Smooth muscle cell (in vitro differentiated cells): ENCODE measurements at regions not wholly inside any gene's neighbourhood (a gene's known extent, or its start where the extent isn't known, plus 50 kb on each side); places are given as distances from the start of the nearest gene placed in this dataset.

Experiments used
- DNase-seq: peaks from one replicate; lab custom pipeline; 2025; ENCODE audit not compliant: unreplicated experiment; lab: John Stamatoyannopoulos, UW
- H2AFZ ChIP-seq: fragments of 200-600 bp; sonication (generic); 2 replicates; pipeline ENCODE4 v1.6.0; 2016; ENCODE audit warnings: antibody characterized with exemption, low read depth, mild to moderate bottlenecking
- H3F3A ChIP-seq: fragments of 200-600 bp; sonication (generic); 2 replicates; pipeline ENCODE4 v1.6.0; 2017; ENCODE audit warnings: antibody characterized with exemption, low read depth
- H3K27ac ChIP-seq: fragments of 200-600 bp; sonication (generic); 2 replicates; pipeline ENCODE4 v1.5.1; 2016; ENCODE audit warnings: low read depth, mild to moderate bottlenecking
- H3K27me3 ChIP-seq: fragments of 200-600 bp; sonication (generic); 2 replicates; pipeline ENCODE4 v1.6.1; 2016; ENCODE audit warnings: low read depth, mild to moderate bottlenecking
- H3K36me3 ChIP-seq: fragments of 200-600 bp; sonication (generic); 2 replicates; pipeline ENCODE4 v1.5.1; 2016; ENCODE audit warnings: low read depth
- H3K4me1 ChIP-seq: fragments of 200-600 bp; sonication (generic); 2 replicates; pipeline ENCODE4 v1.5.1; 2016; ENCODE audit warnings: low read depth
- H3K4me2 ChIP-seq: fragments of 200-600 bp; sonication (generic); 2 replicates; pipeline ENCODE4 v1.6.0; 2016; ENCODE audit warnings: mild to moderate bottlenecking
- H3K4me3 ChIP-seq: fragments of 200-600 bp; sonication (generic); 2 replicates; pipeline ENCODE4 v1.5.1; 2016; ENCODE audit warnings: mild to moderate bottlenecking
- H3K79me2 ChIP-seq: fragments of 200-600 bp; sonication (generic); 2 replicates; pipeline ENCODE4 v1.6.0; 2016; ENCODE audit warnings: low read depth, mild to moderate bottlenecking
- H3K9ac ChIP-seq: fragments of 200-600 bp; sonication (generic); 2 replicates; pipeline ENCODE4 v1.6.0; 2016; ENCODE audit warnings: low read depth
- H3K9me3 ChIP-seq: fragments of 200-600 bp; sonication (generic); replicated peaks from 2 replicates; pipeline ENCODE4 v1.5.1; 2016; ENCODE audit warnings: low read depth
- H4K20me1 ChIP-seq: fragments of 200-600 bp; sonication (generic); 2 replicates; pipeline ENCODE4 v1.6.0; 2016; ENCODE audit warnings: low read depth
- WGBS: methylation state at CpG from one replicate; pipeline ENCODE4 v1.1.7; 2016; ENCODE audit warnings: low lambda C conversion rate; 5-methylcytosine and 5-hydroxymethylcytosine counted together
- TF ChIP-seq, protein P1 (sequence below): fragments of 200-600 bp; sonication (generic); IDR thresholded peaks from 2 replicates; pipeline ENCODE4 v1.5.1; 2017; ENCODE audit warnings: borderline replicate concordance, mild to moderate bottlenecking, antibody characterized with exemption; ENCODE audit not compliant: insufficient read depth, poor library complexity, severe bottlenecking

DNA sequence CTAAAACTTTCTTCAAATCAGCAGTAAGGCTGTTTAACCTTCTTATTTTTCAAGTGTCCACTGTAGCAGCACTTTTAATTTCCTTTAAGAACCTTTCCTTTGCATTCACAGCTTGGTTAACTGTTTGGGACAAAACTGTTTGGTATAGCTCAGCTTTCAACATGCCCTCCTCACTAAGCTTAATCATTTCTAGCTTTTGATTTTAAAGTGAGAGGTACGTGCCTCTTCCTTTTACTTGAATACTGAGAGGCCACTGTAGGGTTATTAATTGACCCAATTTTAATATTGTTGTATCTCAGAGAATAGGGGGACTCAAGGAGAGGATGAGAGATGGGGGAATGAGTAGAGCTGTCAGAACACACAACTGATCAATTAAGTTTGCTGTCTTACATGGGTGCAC, 129.5 kb upstream of the MMS22L start:
- Histone ChIP-seq H3K4me2 (no peak overlapping the region), H3K27me3 (no peaks in the 10 kb centered on the region), H3K4me3 (no peak overlapping the region), H3K9ac (no peak overlapping the region), H3F3A (no peaks in the 10 kb centered on the region), H3K79me2 (no peaks in the 10 kb centered on the region), H3K9me3 (no peaks in the 10 kb centered on the region), H3K27ac (no peak overlapping the region), H4K20me1 (no peaks in the 10 kb centered on the region), H2AFZ (no peak overlapping the region), H3K36me3 (no peaks in the 10 kb centered on the region), H3K4me1 (no peaks in the 10 kb centered on the region)
- TF ChIP-seq, protein P1, sequence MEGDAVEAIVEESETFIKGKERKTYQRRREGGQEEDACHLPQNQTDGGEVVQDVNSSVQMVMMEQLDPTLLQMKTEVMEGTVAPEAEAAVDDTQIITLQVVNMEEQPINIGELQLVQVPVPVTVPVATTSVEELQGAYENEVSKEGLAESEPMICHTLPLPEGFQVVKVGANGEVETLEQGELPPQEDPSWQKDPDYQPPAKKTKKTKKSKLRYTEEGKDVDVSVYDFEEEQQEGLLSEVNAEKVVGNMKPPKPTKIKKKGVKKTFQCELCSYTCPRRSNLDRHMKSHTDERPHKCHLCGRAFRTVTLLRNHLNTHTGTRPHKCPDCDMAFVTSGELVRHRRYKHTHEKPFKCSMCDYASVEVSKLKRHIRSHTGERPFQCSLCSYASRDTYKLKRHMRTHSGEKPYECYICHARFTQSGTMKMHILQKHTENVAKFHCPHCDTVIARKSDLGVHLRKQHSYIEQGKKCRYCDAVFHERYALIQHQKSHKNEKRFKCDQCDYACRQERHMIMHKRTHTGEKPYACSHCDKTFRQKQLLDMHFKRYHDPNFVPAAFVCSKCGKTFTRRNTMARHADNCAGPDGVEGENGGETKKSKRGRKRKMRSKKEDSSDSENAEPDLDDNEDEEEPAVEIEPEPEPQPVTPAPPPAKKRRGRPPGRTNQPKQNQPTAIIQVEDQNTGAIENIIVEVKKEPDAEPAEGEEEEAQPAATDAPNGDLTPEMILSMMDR: no peak
- WGBS: 77% methylated on average over 1 of the region's 1 CpG
- DNase-seq: no peak

DNA sequence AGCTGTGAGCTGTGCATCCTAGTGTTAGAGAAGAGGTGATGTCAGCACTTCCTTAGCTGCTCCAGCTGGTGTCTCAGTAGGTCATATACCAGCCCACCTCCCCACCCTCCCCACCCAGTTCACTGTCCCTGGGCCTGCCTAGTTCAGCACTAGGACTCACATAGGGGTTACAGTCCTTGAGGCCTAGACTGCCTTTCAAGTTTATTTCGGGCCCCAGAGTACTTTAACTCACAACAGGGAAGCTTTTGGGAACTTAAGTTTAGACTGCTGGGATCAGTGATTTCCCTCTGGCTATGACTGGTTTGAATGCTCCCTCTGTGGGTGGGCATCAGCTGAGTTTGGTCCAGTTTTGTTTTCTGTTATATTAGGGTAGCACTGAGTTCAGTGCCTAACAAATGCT, 139.2 kb upstream of the MMS22L start:
- 80% methylated on average over 1 of the region's 1 CpG for WGBS
- no peaks in the 10 kb centered on the region for H3K9me3 ChIP-seq

DNA sequence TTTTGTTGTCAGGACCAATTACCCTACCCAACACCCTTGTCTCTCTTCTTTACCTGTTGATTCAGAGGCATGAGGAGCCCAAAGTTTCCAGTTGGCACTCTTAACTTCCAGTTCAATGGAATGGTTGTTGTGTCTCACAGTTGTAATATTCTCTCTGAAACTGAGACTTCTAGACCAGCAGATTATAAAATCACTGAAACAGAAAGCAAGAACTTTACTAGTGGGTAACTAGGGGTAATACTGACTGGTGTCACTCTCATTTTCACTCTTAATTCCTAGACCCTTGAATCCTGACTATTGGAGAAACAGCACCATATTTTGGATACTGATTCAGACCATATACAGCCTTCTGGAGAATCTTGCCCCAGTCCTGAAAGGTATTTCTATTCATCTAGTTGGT, 140.2 kb upstream of the MMS22L start:
- Histone ChIP-seq H3K4me3 (no peak overlapping the region), H3K27me3 (no peaks in the 10 kb centered on the region), H3K9ac (no peak overlapping the region), H2AFZ (no peak overlapping the region), H4K20me1 (no peaks in the 10 kb centered on the region), H3K4me2 (no peak overlapping the region), H3K36me3 (no peaks in the 10 kb centered on the region), H3F3A (no peaks in the 10 kb centered on the region), H3K4me1 (no peaks in the 10 kb centered on the region), H3K79me2 (no peaks in the 10 kb centered on the region), H3K27ac (no peak overlapping the region), H3K9me3 (no peaks in the 10 kb centered on the region)
- TF ChIP-seq, protein P1: no peak
- no peak for DNase-seq

More for the DNA sequence above, 139.2 kb upstream of the MMS22L start:
- Histone ChIP-seq H3K4me1 (no peaks in the 10 kb centered on the region), H3K27me3 (no peaks in the 10 kb centered on the region), H3K27ac (no peak overlapping the region), H3K36me3 (no peaks in the 10 kb centered on the region), H3K79me2 (no peaks in the 10 kb centered on the region), H3K4me2 (no peak overlapping the region), H3F3A (no peaks in the 10 kb centered on the region), H3K9ac (no peak overlapping the region), H2AFZ (no peak overlapping the region), H4K20me1 (no peaks in the 10 kb centered on the region), H3K4me3 (no peak overlapping the region)
- TF ChIP-seq, protein P1: no peak
- no peak for DNase-seq

- no peak overlapping the region for H3K9ac ChIP-seq
Measured at GRCh38 chr6:97427648-97428047, 144.6 kb upstream of the MMS22L start.

More at GRCh38 chr6:97427648-97428047, 144.6 kb upstream of the MMS22L start:
- no peak for DNase-seq
- Histone ChIP-seq H2AFZ (no peak overlapping the region), H3K79me2 (no peaks in the 10 kb centered on the region), H3K4me1 (no peaks in the 10 kb centered on the region), H3F3A (no peaks in the 10 kb centered on the region), H4K20me1 (no peaks in the 10 kb centered on the region), H3K4me3 (no peak overlapping the region), H3K36me3 (no peaks in the 10 kb centered on the region), H3K9me3 (no peaks in the 10 kb centered on the region), H3K4me2 (no peak overlapping the region), H3K27ac (no peak overlapping the region), H3K27me3 (no peaks in the 10 kb centered on the region)
- TF ChIP-seq, protein P1: no peak
